BLaER1 (cell line): ENCODE measurements at regions not wholly inside any gene's neighbourhood (a gene's known extent, or its start where the extent isn't known, plus 50 kb on each side); places are given as distances from the start of the nearest gene placed in this dataset.

Experiments used
- H3K27ac ChIP-seq: shearing (Covaris generic); formaldehyde crosslinking; 2 replicates; pipeline ENCODE4 v1.8.1; 2022
- H3K27me3 ChIP-seq: shearing (Covaris generic); formaldehyde crosslinking; 2 replicates; pipeline ENCODE4 v1.8.1; 2022
- H3K36me3 ChIP-seq: shearing (Covaris generic); formaldehyde crosslinking; 2 replicates; pipeline ENCODE4 v1.8.1; 2022
- H3K4me1 ChIP-seq: shearing (Covaris generic); formaldehyde crosslinking; 2 replicates; pipeline ENCODE4 v1.8.1; 2022
- H3K4me2 ChIP-seq: shearing (Covaris generic); formaldehyde crosslinking; 2 replicates; pipeline ENCODE4 v1.8.1; 2022
- H3K4me3 ChIP-seq: shearing (Covaris generic); formaldehyde crosslinking; 2 replicates; pipeline ENCODE4 v1.8.1; 2022
- H3K9ac ChIP-seq: shearing (Covaris generic); formaldehyde crosslinking; 2 replicates; pipeline ENCODE4 v1.8.1; 2022
- H3K9me3 ChIP-seq: shearing (Covaris generic); formaldehyde crosslinking; 2 replicates; pipeline ENCODE4 v1.8.1; 2022
- H4K20me1 ChIP-seq: shearing (Covaris generic); formaldehyde crosslinking; 2 replicates; pipeline ENCODE4 v1.8.1; 2022
- Cebpa-rat ChIP-seq: shearing (Covaris generic); IDR thresholded peaks from 2 replicates; pipeline ENCODE4 v1.8.1; 2022

DNA sequence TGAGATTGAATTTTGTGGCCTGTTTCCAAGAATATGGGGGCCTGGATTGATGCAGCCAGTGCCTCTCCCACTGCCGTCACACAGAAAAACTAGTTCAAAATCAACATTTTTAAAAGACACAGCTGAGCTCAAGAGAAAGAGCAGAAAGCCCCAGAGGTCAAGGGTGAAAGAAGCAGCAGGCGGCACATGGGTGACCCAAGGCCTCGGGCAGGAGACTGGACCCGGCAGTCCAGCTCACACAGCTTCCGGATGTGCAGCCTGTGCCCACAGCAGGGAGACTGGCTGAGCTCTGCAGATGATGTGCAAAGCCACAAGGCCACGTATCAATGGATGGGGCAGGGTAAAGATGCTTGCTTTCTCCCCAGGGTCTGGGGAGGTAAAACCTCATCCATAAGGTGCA is 50.4 kb upstream of the RNF32 start:
- Histone ChIP-seq H3K4me2 (no peak overlapping the region), H3K9ac (no peak overlapping the region), H3K4me1 (no peaks in the 10 kb centered on the region), H4K20me1 (no peaks in the 10 kb centered on the region), H3K27me3 (no peaks in the 10 kb centered on the region), H3K27ac (no peak overlapping the region), H3K9me3 (peaks cover 22% of the 10 kb centered on the region), H3K4me3 (no peak overlapping the region), H3K36me3 (no peaks in the 10 kb centered on the region)
- no peak for TF ChIP-seq Cebpa-rat

DNA sequence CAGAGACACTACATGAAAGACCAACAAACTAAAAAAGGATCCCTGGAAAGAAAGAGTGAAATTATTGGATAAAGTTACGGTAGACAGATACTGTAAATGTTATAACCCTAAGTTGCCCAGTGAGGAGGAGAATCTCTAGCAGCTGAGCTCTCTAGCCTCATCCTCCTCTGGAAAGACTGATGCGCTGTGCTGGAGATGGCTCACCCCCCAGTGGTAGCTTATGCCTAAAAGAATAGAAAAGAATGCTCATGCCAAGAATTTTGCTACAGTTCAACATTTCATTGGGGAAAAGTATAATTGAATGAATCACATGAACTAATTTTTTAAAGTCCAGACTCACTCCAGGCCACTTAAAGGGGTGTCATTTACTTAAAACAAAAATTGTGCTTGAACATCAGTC is 50.8 kb upstream of the RNF32 start:
- TF ChIP-seq Cebpa-rat, result no peak
- peaks cover 25% of the 10 kb centered on the region for H3K9me3 ChIP-seq
- H3K4me3 ChIP-seq, result no peak overlapping the region
- H3K9ac ChIP-seq, result no peak overlapping the region
- H3K4me1 ChIP-seq, result no peaks in the 10 kb centered on the region
- H3K4me2 ChIP-seq, result no peak overlapping the region
- H3K36me3 ChIP-seq, result no peaks in the 10 kb centered on the region
- no peak overlapping the region for H3K27ac ChIP-seq
- H4K20me1 ChIP-seq, result no peaks in the 10 kb centered on the region
- no peaks in the 10 kb centered on the region for H3K27me3 ChIP-seq

DNA sequence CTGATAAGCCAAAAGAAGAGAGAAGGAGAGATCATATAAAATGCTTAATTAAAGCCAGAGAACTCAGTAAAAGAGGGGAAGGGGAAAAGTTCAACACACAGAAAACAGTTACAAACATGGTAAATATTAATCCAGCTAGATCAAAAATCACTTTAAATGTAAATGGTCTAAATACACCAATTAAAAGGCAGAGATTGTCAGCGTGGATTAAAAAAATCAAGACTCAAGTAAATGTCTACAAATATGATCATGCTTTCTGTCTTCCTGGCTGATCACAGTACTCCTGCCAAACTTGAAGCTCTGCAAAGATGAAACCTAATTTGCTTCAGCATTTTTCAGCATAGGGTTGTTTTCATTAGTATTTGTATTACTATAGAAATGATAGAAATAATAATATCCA is 54.6 kb upstream of the RNF32 start:
- H3K27me3 ChIP-seq, result no peaks in the 10 kb centered on the region
- H3K4me2 ChIP-seq, result no peak overlapping the region
- no peak overlapping the region for H3K27ac ChIP-seq
- no peaks in the 10 kb centered on the region for H4K20me1 ChIP-seq
- no peak overlapping the region for H3K9ac ChIP-seq
- H3K4me3 ChIP-seq, result no peak overlapping the region
- H3K36me3 ChIP-seq, result no peaks in the 10 kb centered on the region
- TF ChIP-seq Cebpa-rat, result no peak
- H3K4me1 ChIP-seq, result no peaks in the 10 kb centered on the region
- peaks cover 19% of the 10 kb centered on the region for H3K9me3 ChIP-seq

DNA sequence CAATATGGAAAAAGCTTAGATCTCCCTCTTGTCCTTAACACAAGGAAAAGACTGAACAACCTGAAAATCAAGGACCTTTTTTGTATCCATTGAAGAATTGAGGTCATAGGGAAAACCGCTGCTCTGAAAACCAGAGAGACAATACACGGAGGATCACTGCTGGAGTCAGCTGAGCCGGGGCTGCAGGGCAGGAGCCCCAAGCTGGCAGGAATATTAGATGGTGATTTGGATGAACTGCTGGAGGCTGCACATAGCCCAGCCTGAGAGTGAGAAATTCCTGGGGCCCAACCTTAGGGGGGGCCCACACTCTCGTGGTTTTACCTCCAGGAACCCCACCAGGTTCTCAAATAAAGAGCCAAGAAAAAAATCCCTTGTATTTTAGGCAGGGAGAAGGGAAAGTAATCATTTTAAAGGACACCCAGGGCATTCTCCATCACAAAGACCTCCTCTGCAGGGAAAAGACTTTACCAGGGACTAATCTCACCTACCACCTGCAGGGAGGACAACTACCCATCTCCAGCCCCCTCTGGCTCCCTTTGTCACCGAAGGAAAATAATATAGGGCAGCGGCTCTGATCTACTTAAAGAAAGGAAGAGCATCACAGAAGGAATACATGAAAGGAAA is 55.4 kb upstream of the RNF32 start:
- Histone ChIP-seq H3K4me3 (no peak overlapping the region), H3K27me3 (no peaks in the 10 kb centered on the region), H3K4me2 (no peak overlapping the region), H4K20me1 (no peaks in the 10 kb centered on the region), H3K9ac (no peak overlapping the region), H3K9me3 (peaks cover 19% of the 10 kb centered on the region), H3K4me1 (no peaks in the 10 kb centered on the region), H3K36me3 (no peaks in the 10 kb centered on the region), H3K27ac (no peak overlapping the region)
- no peak for TF ChIP-seq Cebpa-rat

DNA sequence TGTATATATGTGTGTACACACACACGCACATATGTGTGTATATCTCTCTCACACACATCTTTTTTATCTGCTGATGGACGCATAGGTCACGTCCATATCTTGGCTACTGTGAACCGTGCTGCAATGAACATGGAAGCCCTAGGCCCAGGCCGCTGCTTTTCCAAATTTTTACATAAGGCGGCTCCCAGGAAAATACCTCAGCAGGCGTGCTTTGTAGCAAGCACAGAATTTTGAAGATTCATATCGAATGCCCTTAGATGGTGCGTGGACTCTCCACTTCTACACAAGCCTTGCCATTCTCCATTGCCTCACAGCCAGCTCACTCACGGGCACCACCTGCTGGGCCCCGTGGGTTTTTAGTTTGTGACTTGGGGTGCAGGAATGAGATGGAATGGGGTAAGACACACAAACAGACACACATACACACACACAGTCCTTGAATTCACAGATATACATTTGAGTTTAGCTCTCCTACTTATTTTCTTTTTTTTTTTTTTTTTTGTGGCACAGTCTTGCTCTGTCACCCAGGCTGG is 57.9 kb upstream of the RNF32 start:
- no peaks in the 10 kb centered on the region for H3K27me3 ChIP-seq
- TF ChIP-seq Cebpa-rat, result no peak
- H3K4me2 ChIP-seq, result no peak overlapping the region
- H4K20me1 ChIP-seq, result no peaks in the 10 kb centered on the region
- H3K9me3 ChIP-seq, result peaks cover 19% of the 10 kb centered on the region
- no peak overlapping the region for H3K27ac ChIP-seq
- H3K4me3 ChIP-seq, result no peak overlapping the region
- no peaks in the 10 kb centered on the region for H3K36me3 ChIP-seq
- no peak overlapping the region for H3K9ac ChIP-seq
- no peaks in the 10 kb centered on the region for H3K4me1 ChIP-seq

DNA sequence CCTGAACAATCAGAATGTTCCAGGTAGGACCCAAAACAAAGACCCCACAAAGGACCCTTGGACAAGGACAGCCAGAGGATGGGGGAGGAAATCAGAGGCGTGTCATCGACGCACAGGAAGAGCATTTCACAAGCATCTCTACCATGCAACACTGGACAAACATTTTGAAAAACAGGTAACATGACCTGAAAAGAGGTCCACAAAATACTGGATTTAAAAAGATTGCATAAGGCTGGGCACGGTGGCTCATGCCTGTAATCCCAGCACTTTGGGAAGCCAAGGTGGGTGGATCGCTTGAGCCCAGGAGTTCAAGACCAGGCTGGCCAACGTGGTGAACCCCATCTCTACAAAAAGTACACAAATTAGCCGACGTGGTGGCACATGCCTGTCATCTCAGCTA is 60.5 kb upstream of the RNF32 start:
- no peak overlapping the region for H3K4me3 ChIP-seq
- no peak overlapping the region for H3K9ac ChIP-seq
- H3K36me3 ChIP-seq, result no peaks in the 10 kb centered on the region
- no peaks in the 10 kb centered on the region for H4K20me1 ChIP-seq
- H3K4me1 ChIP-seq, result no peaks in the 10 kb centered on the region
- peaks cover 2% of the 10 kb centered on the region for H3K9me3 ChIP-seq
- no peaks in the 10 kb centered on the region for H3K27me3 ChIP-seq
- no peak overlapping the region for H3K27ac ChIP-seq
- no peak overlapping the region for H3K4me2 ChIP-seq
- TF ChIP-seq Cebpa-rat, result no peak

DNA sequence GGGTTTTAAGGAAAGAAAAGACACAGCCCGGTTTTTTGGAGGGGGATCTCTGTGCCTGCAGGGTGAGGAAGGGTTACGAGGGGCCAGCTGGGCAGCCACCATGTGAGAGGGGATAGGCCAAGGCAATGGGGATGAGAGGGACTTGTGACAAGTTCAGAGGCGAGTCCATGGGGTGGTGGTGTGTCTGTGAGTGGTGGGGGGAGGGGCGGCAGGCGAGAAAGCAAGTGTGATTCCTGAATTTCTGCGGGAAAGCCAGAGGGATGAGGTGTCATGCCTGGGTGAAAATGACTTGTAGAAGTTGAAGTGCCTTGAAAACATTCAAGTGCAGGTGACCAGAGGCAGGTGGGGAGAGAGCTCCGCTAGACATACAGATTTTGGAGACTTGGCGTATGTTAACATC is 61.0 kb upstream of the RNF32 start:
- Histone ChIP-seq H4K20me1 (no peaks in the 10 kb centered on the region), H3K27ac (no peak overlapping the region), H3K9me3 (no peaks in the 10 kb centered on the region; the same call in 1 of the 2 replicates), H3K27me3 (no peaks in the 10 kb centered on the region), H3K4me3 (no peak overlapping the region), H3K36me3 (no peaks in the 10 kb centered on the region), H3K4me1 (no peaks in the 10 kb centered on the region), H3K4me2 (no peak overlapping the region), H3K9ac (no peak overlapping the region)
- TF ChIP-seq Cebpa-rat, result no peak

DNA sequence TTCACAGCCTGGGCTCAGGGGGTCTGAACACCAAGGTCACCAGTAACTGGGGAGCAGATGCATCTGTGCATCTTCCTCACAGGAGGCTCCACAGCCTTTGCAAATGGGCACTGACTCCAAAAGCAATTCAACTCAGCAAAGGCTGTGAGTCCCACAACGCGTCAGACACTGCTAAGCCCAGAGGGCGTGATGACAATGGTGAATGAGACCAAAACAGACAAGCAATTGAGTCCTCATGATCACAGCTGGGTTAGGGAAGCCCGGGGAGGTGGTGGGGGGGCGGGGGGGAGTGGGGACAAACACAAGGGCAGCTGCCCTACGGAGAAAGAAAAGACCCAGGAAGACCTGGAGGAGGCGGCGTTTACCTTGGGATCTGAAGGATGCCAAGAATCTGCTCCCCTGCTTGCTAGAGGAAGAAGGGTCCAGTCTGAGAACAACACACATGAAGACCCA is 61.6 kb upstream of the RNF32 start:
- Histone ChIP-seq H3K27ac (no peak overlapping the region), H3K27me3 (no peaks in the 10 kb centered on the region), H3K4me1 (no peaks in the 10 kb centered on the region), H3K4me2 (no peak overlapping the region), H3K9ac (no peak overlapping the region), H3K9me3 (no peaks in the 10 kb centered on the region; the same call in 1 of the 2 replicates), H3K36me3 (no peaks in the 10 kb centered on the region), H3K4me3 (no peak overlapping the region), H4K20me1 (no peaks in the 10 kb centered on the region)
- TF ChIP-seq Cebpa-rat, result no peak

DNA sequence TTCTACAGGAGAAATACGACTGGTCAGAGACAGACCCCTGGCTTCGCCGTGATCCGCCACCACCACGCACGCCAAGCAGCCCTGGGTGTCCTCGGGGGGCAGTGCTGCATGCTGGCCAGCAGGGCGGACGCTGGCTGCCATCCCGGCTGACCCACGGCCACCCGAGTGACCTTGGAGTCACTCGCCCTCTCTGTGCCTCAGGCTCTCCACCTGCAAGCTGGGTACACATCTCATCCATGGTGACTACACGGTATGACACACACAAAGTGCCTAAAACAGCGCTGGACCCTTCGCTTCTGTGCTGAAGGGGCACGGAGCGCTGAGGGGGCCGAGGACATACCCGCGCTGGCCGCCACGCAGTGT is 62.0 kb upstream of the RNF32 start:
- Histone ChIP-seq H3K4me1 (no peaks in the 10 kb centered on the region), H3K36me3 (no peaks in the 10 kb centered on the region), H4K20me1 (no peaks in the 10 kb centered on the region), H3K4me2 (no peak overlapping the region), H3K27ac (no peak overlapping the region), H3K4me3 (no peak overlapping the region), H3K9ac (no peak overlapping the region), H3K9me3 (no peaks in the 10 kb centered on the region; the same call in 1 of the 2 replicates), H3K27me3 (no peaks in the 10 kb centered on the region)
- TF ChIP-seq Cebpa-rat, result no peak

DNA sequence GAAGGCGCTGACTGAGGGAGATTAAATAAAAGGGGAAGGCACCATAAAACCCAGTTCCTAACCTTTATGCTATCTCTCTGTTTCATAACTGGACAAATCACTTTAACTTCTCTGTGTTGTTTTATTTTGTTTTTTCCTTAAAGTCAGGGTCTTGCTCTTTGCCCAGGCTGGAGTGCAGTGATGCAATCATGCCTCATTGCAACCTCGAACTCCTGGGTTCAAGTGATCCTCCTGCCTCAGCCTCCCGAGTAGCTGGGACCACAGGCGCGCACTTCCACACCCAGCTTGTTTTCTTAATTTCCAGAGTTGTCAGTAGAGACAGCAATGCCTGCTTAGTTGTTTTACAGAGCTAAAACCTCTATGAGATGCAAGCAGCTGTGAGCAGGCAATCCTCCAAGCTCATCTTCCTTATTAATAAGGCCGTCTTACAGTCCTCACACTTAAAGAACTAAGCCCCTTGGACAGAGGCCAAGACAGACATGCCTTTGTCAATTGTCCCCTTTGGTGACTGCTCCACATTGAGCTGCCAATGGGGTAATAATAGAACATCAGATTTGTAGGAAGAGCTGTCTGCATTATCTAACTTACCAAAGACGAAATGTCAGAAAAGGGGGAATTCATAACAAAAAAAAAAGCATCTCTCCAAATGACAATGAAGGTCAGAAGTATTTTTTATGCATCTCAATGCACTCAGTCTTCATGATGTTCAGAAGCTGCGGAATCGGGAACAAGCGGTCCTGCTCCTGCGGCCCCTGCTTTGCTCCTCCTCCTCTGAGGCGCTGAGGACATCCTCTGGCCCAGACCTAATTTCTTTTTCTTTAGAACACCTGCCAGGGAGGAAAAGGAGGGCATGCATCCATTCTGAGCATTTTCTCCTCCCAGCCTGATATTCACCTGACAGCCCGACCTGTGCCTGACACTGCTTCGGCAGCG is 62.7 kb upstream of the RNF32 start:
- no peak overlapping the region for H3K4me2 ChIP-seq
- no peak overlapping the region for H3K9ac ChIP-seq
- H3K36me3 ChIP-seq, result no peaks in the 10 kb centered on the region
- no peaks in the 10 kb centered on the region for H4K20me1 ChIP-seq
- H3K27me3 ChIP-seq, result no peaks in the 10 kb centered on the region
- H3K9me3 ChIP-seq, result no peaks in the 10 kb centered on the region; the same call in 1 of the 2 replicates
- TF ChIP-seq Cebpa-rat, result no peak
- no peak overlapping the region for H3K4me3 ChIP-seq
- H3K27ac ChIP-seq, result no peak overlapping the region
- H3K4me1 ChIP-seq, result no peaks in the 10 kb centered on the region
